ENCODE measurements at regions not wholly inside any gene's neighbourhood (a gene's known extent, or its start where the extent isn't known, plus 50 kb on each side); places are given as distances from the start of the nearest gene placed in this dataset.

DNA sequence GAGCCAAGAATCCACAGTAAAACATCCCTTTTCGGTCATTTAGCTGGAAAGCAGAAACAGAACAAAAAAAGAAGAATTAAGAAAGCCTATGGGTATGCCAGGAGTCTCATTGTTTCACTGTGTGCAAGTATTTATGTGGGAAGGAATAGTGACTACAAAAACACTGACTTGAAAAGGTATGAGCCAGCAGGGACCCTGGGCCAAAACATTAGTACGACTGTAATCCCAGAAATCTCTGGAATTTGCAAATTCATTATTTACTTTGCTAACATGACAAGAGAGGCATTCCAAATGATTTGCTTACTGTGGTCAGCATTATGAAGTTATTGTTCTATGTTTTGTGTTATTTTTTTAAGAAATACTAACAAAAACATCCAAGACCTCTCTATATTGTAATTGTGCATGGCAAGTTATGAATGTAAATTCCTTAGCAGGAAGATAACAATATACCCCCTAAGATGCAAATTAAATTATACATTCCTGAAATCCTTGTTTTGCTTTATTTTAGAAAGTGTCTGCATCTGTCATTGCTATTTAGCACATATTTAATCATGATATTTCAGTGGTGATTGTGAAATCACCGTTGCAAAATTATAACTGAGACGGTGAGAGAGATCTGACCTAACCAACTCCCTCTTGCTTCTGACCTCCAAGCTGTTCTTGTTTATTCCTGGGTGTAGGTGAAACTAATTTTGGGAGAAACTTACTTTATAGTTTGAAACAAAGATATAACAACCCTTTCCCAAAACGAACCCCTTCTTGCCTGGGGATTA, 299.2 kb downstream of the ZPLD1 start:
- Histone ChIP-seq H4K20me1 (ENCODE audit: insufficient read depth, low read length) (no peaks in the 10 kb centered on the region), H3K27me3 (ENCODE audit: insufficient read depth, low read length) (no peaks in the 10 kb centered on the region), H3K27ac (ENCODE audit: low read depth, low read length) (no peak overlapping the region), H2AFZ (ENCODE audit: low read length) (no peak overlapping the region), H3K4me1 (ENCODE audit: insufficient read depth, low read length) (no peaks in the 10 kb centered on the region), H3K9me3 (ENCODE audit: low read depth, low read length) (no peaks in the 10 kb centered on the region), H3K36me3 (ENCODE audit: insufficient read depth, low read length) (no peaks in the 10 kb centered on the region), H3K79me2 (ENCODE audit: insufficient read depth, low read length) (no peaks in the 10 kb centered on the region), H3K4me2 (ENCODE audit: insufficient read depth, low read length) (no peak overlapping the region), H3K4me3 (ENCODE audit: insufficient read depth, low read length) (no peak overlapping the region)
- DNase-seq (ENCODE audit: insufficient read length, low spot score, missing footprints) = no peak
- no peak for TF ChIP-seq CTCF (IDR thresholded peaks at IDR 0.05; ENCODE audit: extremely low read depth, low read depth, low read length)

GRCh38 chr3:102735311-102735710, 300.5 kb downstream of the ZPLD1 start:
- no peaks in the 10 kb centered on the region for H4K20me1 ChIP-seq (ENCODE audit: insufficient read depth, low read length)
- no peak for DNase-seq (ENCODE audit: insufficient read length, low spot score, missing footprints)
- no peaks in the 10 kb centered on the region for H3K27me3 ChIP-seq (ENCODE audit: insufficient read depth, low read length)
- H3K36me3 ChIP-seq (ENCODE audit: insufficient read depth, low read length) = no peaks in the 10 kb centered on the region
- H3K9me3 ChIP-seq (ENCODE audit: low read depth, low read length) = no peaks in the 10 kb centered on the region
- H3K4me1 ChIP-seq (ENCODE audit: insufficient read depth, low read length) = no peaks in the 10 kb centered on the region
- no peak overlapping the region for H3K4me3 ChIP-seq (ENCODE audit: insufficient read depth, low read length)
- no peak for TF ChIP-seq CTCF (IDR thresholded peaks at IDR 0.05; ENCODE audit: extremely low read depth, low read depth, low read length)
- no peak overlapping the region for H3K27ac ChIP-seq (ENCODE audit: low read depth, low read length)
- H3K4me2 ChIP-seq (ENCODE audit: insufficient read depth, low read length) = no peak overlapping the region
- H2AFZ ChIP-seq (ENCODE audit: low read length) = no peak overlapping the region
- no peaks in the 10 kb centered on the region for H3K79me2 ChIP-seq (ENCODE audit: insufficient read depth, low read length)

DNA sequence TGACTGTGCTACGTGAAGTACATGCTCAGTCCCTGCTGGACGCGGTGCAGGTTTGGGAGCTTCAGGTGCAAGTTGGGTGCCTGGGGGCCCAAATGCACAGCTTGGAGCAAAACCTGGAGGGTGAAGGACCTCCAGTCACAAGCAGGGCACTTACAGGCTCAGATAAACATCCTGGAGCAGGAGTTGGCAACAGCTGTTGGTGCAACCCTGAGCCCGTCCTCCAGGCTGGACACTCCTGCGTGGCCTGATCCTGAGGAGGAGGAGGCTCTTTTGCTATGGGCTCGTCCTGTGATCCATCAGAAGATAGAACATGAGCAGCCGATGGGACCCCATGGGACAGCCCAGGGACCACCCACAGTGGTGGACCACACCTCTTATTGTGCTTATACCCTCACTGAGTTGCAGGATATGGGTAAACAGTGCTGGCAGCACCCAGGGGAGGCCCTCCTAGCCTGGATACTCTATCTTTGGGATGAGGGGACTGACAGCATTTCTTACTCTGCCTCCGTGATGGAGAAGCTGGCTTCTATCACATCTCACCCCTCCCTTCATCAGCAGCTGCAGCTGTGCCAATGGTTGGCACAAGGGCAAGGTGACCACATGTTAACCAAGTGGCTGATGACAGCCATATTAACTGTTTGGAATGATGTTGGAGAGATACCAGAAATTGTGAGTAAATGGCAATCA, 301.6 kb downstream of the ZPLD1 start:
- H3K9me3 ChIP-seq (ENCODE audit: low read depth, low read length) = no peaks in the 10 kb centered on the region
- H3K27ac ChIP-seq (ENCODE audit: low read depth, low read length) = no peak overlapping the region
- no peaks in the 10 kb centered on the region for H4K20me1 ChIP-seq (ENCODE audit: insufficient read depth, low read length)
- H3K36me3 ChIP-seq (ENCODE audit: insufficient read depth, low read length) = no peaks in the 10 kb centered on the region
- no peaks in the 10 kb centered on the region for H3K4me1 ChIP-seq (ENCODE audit: insufficient read depth, low read length)
- H3K27me3 ChIP-seq (ENCODE audit: insufficient read depth, low read length) = no peaks in the 10 kb centered on the region
- H3K4me3 ChIP-seq (ENCODE audit: insufficient read depth, low read length) = no peak overlapping the region
- no peak overlapping the region for H2AFZ ChIP-seq (ENCODE audit: low read length)
- DNase-seq (ENCODE audit: insufficient read length, low spot score, missing footprints) = no peak
- H3K79me2 ChIP-seq (ENCODE audit: insufficient read depth, low read length) = no peaks in the 10 kb centered on the region
- TF ChIP-seq CTCF (IDR thresholded peaks at IDR 0.05; ENCODE audit: extremely low read depth, low read depth, low read length) = no peak
- no peak overlapping the region for H3K4me2 ChIP-seq (ENCODE audit: insufficient read depth, low read length)

DNA sequence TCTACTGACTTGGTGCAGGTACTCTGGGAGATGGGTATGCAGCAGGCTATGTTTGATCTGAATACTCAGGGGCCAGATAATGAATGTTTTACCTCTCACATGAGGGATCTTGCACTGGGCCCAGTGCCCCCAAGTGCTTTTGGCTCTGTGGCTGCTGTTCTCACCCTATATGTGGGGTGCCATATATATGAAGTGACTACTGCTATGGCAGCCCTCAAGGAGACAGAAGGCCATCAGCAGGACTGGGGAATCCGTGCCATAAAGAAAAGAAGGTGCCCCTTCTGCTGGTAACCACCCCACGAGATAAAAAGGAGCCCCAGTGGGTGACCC, 302.1 kb downstream of the ZPLD1 start:
- Histone ChIP-seq H3K4me3 (ENCODE audit: insufficient read depth, low read length) (no peak overlapping the region), H2AFZ (ENCODE audit: low read length) (no peak overlapping the region), H3K36me3 (ENCODE audit: insufficient read depth, low read length) (no peaks in the 10 kb centered on the region), H3K79me2 (ENCODE audit: insufficient read depth, low read length) (no peaks in the 10 kb centered on the region), H3K27me3 (ENCODE audit: insufficient read depth, low read length) (no peaks in the 10 kb centered on the region), H3K4me1 (ENCODE audit: insufficient read depth, low read length) (no peaks in the 10 kb centered on the region), H3K9me3 (ENCODE audit: low read depth, low read length) (no peaks in the 10 kb centered on the region), H3K4me2 (ENCODE audit: insufficient read depth, low read length) (no peak overlapping the region), H3K27ac (ENCODE audit: low read depth, low read length) (no peak overlapping the region), H4K20me1 (ENCODE audit: insufficient read depth, low read length) (no peaks in the 10 kb centered on the region)
- no peak for DNase-seq (ENCODE audit: insufficient read length, low spot score, missing footprints)
- no peak for TF ChIP-seq CTCF (IDR thresholded peaks at IDR 0.05; ENCODE audit: extremely low read depth, low read depth, low read length)

Measured in osteoblast (primary cell).